GM23338 (cell line): ENCODE measurements at regions not wholly inside any gene's neighbourhood (a gene's known extent, or its start where the extent isn't known, plus 50 kb on each side); places are given as distances from the start of the nearest gene placed in this dataset.

Source experiments
- ATAC-seq: fragments of 200-7000 bp; cut with Tn5 transposase; 3 replicates; pipeline ENCODE4 v1.9.1; 2020
- DNase-seq: peaks from one replicate; pipeline ENCODE4 v3.0.0-alpha.2; 2015; ENCODE audit warnings: low spot score
- H2AFZ ChIP-seq: fragments of 200-600 bp; sonication (generic); 2 replicates; pipeline ENCODE4 v1.8.0; 2016; ENCODE audit warnings: antibody characterized with exemption, mild to moderate bottlenecking, moderate library complexity
- H3F3A ChIP-seq: fragments of 200-600 bp; sonication (generic); replicated peaks from 2 replicates; pipeline ENCODE4 v1.8.0; 2017; ENCODE audit warnings: antibody characterized with exemption, mixed run types, low read depth
- H3K27ac ChIP-seq: fragments of 200-600 bp; sonication (generic); 2 replicates; pipeline ENCODE4 v1.6.1; 2016; ENCODE audit warnings: low read depth
- H3K27me3 ChIP-seq: fragments of 200-600 bp; sonication (generic); 2 replicates; pipeline ENCODE4 v1.8.0; 2016; ENCODE audit warnings: mild to moderate bottlenecking, mixed run types, moderate library complexity; ENCODE audit not compliant: insufficient read depth
- H3K36me3 ChIP-seq: fragments of 200-600 bp; sonication (generic); 2 replicates; pipeline ENCODE4 v1.8.0; 2016; ENCODE audit warnings: mild to moderate bottlenecking; ENCODE audit not compliant: insufficient read depth
- H3K4me1 ChIP-seq: fragments of 200-600 bp; sonication (generic); 2 replicates; pipeline ENCODE4 v1.8.0; 2016; ENCODE audit warnings: mild to moderate bottlenecking, moderate library complexity; ENCODE audit not compliant: insufficient read depth
- H3K4me2 ChIP-seq: fragments of 200-600 bp; sonication (generic); 2 replicates; pipeline ENCODE4 v1.7.1; 2017; ENCODE audit warnings: mixed run types
- H3K4me3 ChIP-seq: fragments of 200-600 bp; sonication (generic); 2 replicates; pipeline ENCODE4 v1.6.1; 2016; ENCODE audit warnings: mixed run types
- H3K79me2 ChIP-seq: fragments of 200-600 bp; sonication (generic); replicated peaks from 2 replicates; pipeline ENCODE4 v1.8.0; 2017; ENCODE audit warnings: mild to moderate bottlenecking; ENCODE audit not compliant: insufficient read depth
- H3K9me2 ChIP-seq: fragments of 200-600 bp; sonication (generic); 2 replicates; pipeline ENCODE4 v1.8.0; 2017; ENCODE audit not compliant: insufficient read depth
- H4K20me1 ChIP-seq: fragments of 200-600 bp; sonication (generic); replicated peaks from 2 replicates; pipeline ENCODE4 v1.8.0; 2017; ENCODE audit warnings: mild to moderate bottlenecking; ENCODE audit not compliant: insufficient read depth
- H3K27ac Mint-ChIP-seq: 2 replicates; pipeline ENCODE4 v1.8.0; 2020; ENCODE audit warnings: inconsistent platforms, mild to moderate bottlenecking, moderate library complexity, mixed read lengths
- H3K27me3 Mint-ChIP-seq: 3 replicates; pipeline ENCODE4 v1.8.0; 2022; ENCODE audit warnings: low read depth, mild to moderate bottlenecking, moderate library complexity, mixed read lengths, inconsistent platforms; ENCODE audit not compliant: insufficient read depth, poor library complexity
- H3K36me3 Mint-ChIP-seq: 3 replicates; pipeline ENCODE4 v1.8.0; 2021; ENCODE audit warnings: low read depth, mild to moderate bottlenecking, inconsistent platforms, moderate library complexity, mixed read lengths
- H3K4me1 Mint-ChIP-seq: 3 replicates; pipeline ENCODE4 v1.8.0; 2020; ENCODE audit warnings: mild to moderate bottlenecking, inconsistent platforms, mixed read lengths
- H3K4me3 Mint-ChIP-seq: 3 replicates; pipeline ENCODE4 v1.8.0; 2021; ENCODE audit warnings: moderate library complexity, mild to moderate bottlenecking, inconsistent platforms, mixed read lengths
- H3K9me3 Mint-ChIP-seq: 3 replicates; pipeline ENCODE4 v1.8.0; 2020; ENCODE audit warnings: moderate library complexity, mild to moderate bottlenecking, inconsistent platforms, mixed read lengths
- EZH2phosphoT487 ChIP-seq: fragments of 200-600 bp; sonication (generic); IDR thresholded peaks from one replicate; pipeline ENCODE4 v1.8.1; 2018; ENCODE audit warnings: antibody characterized with exemption; ENCODE audit not compliant: unreplicated experiment
- JUNB ChIP-seq: IDR thresholded peaks from one replicate; pipeline ENCODE4 v1.6.1; 2016; ENCODE audit warnings: antibody characterized with exemption; ENCODE audit not compliant: unreplicated experiment
- NANOG ChIP-seq: IDR thresholded peaks from 2 replicates; pipeline ENCODE4 v1.6.1; 2016; ENCODE audit warnings: antibody characterized with exemption, borderline replicate concordance
- POLR2AphosphoS5 ChIP-seq: IDR thresholded peaks from 2 replicates; pipeline ENCODE4 v1.6.1; 2016; ENCODE audit warnings: antibody characterized with exemption, low read depth
- STAT1 ChIP-seq: IDR thresholded peaks from one replicate; pipeline ENCODE4 v1.6.1; 2016; ENCODE audit warnings: antibody characterized with exemption; ENCODE audit not compliant: unreplicated experiment
- ZNF114 ChIP-seq: fragments of 250-450 bp; sonication (Bioruptor Pico); IDR thresholded peaks from 2 replicates; pipeline ENCODE4 v1.5.0; 2020; ENCODE audit warnings: mild to moderate bottlenecking, moderate library complexity
- ZNF331 ChIP-seq: fragments of 250-450 bp; sonication (Bioruptor Pico); IDR thresholded peaks from 2 replicates; pipeline ENCODE4 v1.5.0; 2020; ENCODE audit warnings: low read depth, mild to moderate bottlenecking, moderate library complexity
- TF ChIP-seq, protein P1 (sequence below): fragments of 250-450 bp; sonication (Bioruptor Pico); IDR thresholded peaks from 2 replicates; pipeline ENCODE4 v1.5.0; 2020; ENCODE audit warnings: mild to moderate bottlenecking, moderate library complexity
- TF ChIP-seq, protein P2 (sequence below), 2 experiments: fragments of 200-600 bp in 1 of 2; sonication (generic) in 1 of 2; conservative IDR thresholded peaks; 2 replicates each; pipeline versions ENCODE4 v1.5.1 to v1.6.1; 2016 to 2017; ENCODE audit warnings: antibody characterized with exemption in 2 of 2, low read depth in 2 of 2, mild to moderate bottlenecking in 2 of 2, moderate library complexity in 1 of 2
- TF ChIP-seq, protein P3 (sequence below): IDR thresholded peaks from one replicate; pipeline ENCODE4 v1.6.1; 2018; ENCODE audit warnings: antibody characterized with exemption; ENCODE audit not compliant: unreplicated experiment

DNA sequence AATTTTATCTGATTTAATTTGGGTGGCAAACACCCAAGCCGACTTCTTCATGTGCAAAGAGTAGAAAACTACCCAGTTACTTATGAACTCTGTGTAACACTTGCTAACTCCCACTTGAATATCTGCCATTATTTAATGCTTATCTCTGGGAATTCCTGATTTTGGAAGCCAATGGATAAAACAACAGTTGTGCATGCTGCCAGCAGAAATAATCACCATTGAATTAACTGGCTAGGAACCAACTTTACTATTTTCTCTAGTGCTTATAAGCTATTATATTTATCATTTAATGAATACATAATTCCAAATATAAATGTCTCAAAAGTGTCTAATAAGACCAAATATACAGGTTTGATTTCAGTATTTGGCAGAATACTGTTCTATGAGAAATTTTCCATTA is 85.7 kb downstream of the IZUMO3 start:
- Mint-ChIP-seq H3K9me3 (no peaks in the 10 kb centered on the region; the same call in 2 of the 3 replicates), H3K4me3 (no peak overlapping the region), H3K4me1 (peaks cover 21% of the 10 kb centered on the region), H3K36me3 (no peaks in the 10 kb centered on the region; the same call in 2 of the 3 replicates), H3K27ac (no peak overlapping the region), H3K27me3 (peaks cover 1% of the 10 kb centered on the region)
- Histone ChIP-seq H4K20me1 (no peaks in the 10 kb centered on the region), H3K4me2 (no peak overlapping the region), H3K9me2 (no peaks in the 10 kb centered on the region), H3K27me3 (no peaks in the 10 kb centered on the region), H2AFZ (no peak overlapping the region), H3K4me3 (no peak overlapping the region), H3K79me2 (no peaks in the 10 kb centered on the region), H3F3A (no peaks in the 10 kb centered on the region), H3K4me1 (peaks cover 16% of the 10 kb centered on the region; the same call in 1 of the 2 replicates), H3K27ac (no peak overlapping the region), H3K36me3 (0 out of 2 replicates have a peak, but pooled peaks cover 4% of the 10 kb centered on the region)
- DNase-seq (no peak), ATAC-seq (no peak)
- no peak for TF ChIP-seq ZNF331 (CRISPR knock-in tag)
- TF ChIP-seq STAT1, result no peak
- TF ChIP-seq, protein P1, sequence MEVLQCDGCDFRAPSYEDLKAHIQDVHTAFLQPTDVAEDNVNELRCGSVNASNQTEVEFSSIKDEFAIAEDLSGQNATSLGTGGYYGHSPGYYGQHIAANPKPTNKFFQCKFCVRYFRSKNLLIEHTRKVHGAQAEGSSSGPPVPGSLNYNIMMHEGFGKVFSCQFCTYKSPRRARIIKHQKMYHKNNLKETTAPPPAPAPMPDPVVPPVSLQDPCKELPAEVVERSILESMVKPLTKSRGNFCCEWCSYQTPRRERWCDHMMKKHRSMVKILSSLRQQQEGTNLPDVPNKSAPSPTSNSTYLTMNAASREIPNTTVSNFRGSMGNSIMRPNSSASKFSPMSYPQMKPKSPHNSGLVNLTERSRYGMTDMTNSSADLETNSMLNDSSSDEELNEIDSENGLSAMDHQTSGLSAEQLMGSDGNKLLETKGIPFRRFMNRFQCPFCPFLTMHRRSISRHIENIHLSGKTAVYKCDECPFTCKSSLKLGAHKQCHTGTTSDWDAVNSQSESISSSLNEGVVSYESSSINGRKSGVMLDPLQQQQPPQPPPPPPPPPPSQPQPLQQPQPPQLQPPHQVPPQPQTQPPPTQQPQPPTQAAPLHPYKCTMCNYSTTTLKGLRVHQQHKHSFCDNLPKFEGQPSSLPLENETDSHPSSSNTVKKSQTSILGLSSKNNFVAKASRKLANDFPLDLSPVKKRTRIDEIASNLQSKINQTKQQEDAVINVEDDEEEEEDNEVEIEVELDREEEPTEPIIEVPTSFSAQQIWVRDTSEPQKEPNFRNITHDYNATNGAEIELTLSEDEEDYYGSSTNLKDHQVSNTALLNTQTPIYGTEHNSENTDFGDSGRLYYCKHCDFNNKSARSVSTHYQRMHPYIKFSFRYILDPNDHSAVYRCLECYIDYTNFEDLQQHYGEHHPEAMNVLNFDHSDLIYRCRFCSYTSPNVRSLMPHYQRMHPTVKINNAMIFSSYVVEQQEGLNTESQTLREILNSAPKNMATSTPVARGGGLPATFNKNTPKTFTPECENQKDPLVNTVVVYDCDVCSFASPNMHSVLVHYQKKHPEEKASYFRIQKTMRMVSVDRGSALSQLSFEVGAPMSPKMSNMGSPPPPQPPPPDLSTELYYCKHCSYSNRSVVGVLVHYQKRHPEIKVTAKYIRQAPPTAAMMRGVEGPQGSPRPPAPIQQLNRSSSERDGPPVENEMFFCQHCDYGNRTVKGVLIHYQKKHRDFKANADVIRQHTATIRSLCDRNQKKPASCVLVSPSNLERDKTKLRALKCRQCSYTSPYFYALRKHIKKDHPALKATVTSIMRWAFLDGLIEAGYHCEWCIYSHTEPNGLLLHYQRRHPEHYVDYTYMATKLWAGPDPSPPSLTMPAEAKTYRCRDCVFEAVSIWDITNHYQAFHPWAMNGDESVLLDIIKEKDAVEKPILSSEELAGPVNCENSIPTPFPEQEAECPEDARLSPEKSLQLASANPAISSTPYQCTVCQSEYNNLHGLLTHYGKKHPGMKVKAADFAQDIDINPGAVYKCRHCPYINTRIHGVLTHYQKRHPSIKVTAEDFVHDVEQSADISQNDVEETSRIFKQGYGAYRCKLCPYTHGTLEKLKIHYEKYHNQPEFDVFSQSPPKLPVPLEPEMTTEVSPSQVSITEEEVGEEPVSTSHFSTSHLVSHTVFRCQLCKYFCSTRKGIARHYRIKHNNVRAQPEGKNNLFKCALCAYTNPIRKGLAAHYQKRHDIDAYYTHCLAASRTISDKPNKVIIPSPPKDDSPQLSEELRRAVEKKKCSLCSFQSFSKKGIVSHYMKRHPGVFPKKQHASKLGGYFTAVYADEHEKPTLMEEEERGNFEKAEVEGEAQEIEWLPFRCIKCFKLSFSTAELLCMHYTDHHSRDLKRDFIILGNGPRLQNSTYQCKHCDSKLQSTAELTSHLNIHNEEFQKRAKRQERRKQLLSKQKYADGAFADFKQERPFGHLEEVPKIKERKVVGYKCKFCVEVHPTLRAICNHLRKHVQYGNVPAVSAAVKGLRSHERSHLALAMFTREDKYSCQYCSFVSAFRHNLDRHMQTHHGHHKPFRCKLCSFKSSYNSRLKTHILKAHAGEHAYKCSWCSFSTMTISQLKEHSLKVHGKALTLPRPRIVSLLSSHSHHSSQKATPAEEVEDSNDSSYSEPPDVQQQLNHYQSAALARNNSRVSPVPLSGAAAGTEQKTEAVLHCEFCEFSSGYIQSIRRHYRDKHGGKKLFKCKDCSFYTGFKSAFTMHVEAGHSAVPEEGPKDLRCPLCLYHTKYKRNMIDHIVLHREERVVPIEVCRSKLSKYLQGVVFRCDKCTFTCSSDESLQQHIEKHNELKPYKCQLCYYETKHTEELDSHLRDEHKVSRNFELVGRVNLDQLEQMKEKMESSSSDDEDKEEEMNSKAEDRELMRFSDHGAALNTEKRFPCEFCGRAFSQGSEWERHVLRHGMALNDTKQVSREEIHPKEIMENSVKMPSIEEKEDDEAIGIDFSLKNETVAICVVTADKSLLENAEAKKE (CRISPR knock-in tag), result no peak
- TF ChIP-seq, protein P2, sequence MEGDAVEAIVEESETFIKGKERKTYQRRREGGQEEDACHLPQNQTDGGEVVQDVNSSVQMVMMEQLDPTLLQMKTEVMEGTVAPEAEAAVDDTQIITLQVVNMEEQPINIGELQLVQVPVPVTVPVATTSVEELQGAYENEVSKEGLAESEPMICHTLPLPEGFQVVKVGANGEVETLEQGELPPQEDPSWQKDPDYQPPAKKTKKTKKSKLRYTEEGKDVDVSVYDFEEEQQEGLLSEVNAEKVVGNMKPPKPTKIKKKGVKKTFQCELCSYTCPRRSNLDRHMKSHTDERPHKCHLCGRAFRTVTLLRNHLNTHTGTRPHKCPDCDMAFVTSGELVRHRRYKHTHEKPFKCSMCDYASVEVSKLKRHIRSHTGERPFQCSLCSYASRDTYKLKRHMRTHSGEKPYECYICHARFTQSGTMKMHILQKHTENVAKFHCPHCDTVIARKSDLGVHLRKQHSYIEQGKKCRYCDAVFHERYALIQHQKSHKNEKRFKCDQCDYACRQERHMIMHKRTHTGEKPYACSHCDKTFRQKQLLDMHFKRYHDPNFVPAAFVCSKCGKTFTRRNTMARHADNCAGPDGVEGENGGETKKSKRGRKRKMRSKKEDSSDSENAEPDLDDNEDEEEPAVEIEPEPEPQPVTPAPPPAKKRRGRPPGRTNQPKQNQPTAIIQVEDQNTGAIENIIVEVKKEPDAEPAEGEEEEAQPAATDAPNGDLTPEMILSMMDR (conservative IDR thresholded peaks at IDR 0.05; ENCODE audit: low read depth in 2 of 2), result no peak
- TF ChIP-seq NANOG, result no peak
- TF ChIP-seq JUNB, result no peak
- no peak for TF ChIP-seq ZNF114 (CRISPR knock-in tag)
- TF ChIP-seq POLR2AphosphoS5, result no peak
- TF ChIP-seq EZH2phosphoT487, result no peak
- TF ChIP-seq, protein P3, sequence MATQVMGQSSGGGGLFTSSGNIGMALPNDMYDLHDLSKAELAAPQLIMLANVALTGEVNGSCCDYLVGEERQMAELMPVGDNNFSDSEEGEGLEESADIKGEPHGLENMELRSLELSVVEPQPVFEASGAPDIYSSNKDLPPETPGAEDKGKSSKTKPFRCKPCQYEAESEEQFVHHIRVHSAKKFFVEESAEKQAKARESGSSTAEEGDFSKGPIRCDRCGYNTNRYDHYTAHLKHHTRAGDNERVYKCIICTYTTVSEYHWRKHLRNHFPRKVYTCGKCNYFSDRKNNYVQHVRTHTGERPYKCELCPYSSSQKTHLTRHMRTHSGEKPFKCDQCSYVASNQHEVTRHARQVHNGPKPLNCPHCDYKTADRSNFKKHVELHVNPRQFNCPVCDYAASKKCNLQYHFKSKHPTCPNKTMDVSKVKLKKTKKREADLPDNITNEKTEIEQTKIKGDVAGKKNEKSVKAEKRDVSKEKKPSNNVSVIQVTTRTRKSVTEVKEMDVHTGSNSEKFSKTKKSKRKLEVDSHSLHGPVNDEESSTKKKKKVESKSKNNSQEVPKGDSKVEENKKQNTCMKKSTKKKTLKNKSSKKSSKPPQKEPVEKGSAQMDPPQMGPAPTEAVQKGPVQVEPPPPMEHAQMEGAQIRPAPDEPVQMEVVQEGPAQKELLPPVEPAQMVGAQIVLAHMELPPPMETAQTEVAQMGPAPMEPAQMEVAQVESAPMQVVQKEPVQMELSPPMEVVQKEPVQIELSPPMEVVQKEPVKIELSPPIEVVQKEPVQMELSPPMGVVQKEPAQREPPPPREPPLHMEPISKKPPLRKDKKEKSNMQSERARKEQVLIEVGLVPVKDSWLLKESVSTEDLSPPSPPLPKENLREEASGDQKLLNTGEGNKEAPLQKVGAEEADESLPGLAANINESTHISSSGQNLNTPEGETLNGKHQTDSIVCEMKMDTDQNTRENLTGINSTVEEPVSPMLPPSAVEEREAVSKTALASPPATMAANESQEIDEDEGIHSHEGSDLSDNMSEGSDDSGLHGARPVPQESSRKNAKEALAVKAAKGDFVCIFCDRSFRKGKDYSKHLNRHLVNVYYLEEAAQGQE, result no peak
